CD4-positive, alpha-beta T cell treated with Interleukin-6 for 4 hours (primary cell): ENCODE measurements at regions not wholly inside any gene's neighbourhood (a gene's known extent, or its start where the extent isn't known, plus 50 kb on each side); places are given as distances from the start of the nearest gene placed in this dataset.

ENCODE experiments used
- DNase-seq: peaks from one replicate; pipeline ENCODE4 v3.0.0-alpha.2; 2020; ENCODE audit warnings: mixed read lengths

- DNase-seq = no peak
Observed at GRCh38 chr6:164195278-164195941, 780.9 kb downstream of the QKI start.

GRCh38 chr6:164188861-164189260 lies 774.3 kb downstream of the QKI start:
- no peak for DNase-seq

DNA sequence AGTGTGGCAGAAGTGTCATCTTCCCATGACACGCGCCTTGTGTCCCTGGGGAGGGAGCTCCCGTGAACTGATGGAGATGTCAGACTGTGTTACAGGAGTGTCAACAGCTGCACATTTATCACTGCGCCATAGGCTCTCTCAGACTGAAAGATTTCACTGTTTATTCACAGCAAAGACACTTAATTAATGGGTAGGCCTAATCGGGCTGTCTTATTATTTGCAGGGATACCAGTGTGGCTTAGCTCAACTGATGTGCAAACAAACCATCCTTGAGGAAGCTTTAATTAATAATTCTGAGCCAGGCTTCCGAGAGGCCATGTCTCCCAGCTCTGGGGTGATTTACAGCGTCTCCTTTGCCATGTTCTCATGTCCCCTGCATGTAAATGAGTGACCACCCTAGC lies 771.0 kb downstream of the QKI start:
- no peak for DNase-seq

DNA sequence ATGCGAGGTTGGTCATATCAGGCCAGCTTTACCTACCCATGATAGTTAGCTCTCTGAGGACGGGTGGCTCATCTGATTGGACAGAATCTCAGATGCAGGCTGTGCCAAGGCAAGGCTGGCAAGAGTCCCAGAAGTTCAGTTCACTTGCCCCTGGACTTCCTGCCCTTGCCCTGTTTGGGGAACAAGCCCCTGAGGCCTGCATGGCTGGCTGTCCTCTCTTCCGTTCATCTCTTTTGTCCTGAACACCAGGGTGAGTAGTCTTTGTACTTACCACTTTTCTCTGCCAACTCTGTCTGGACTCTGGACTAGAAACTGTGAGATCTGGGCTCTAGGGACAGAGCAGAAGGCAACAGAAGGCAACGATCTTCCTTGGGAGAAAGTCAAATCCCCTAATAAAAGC lies 769.9 kb downstream of the QKI start:
- no peak for DNase-seq

GRCh38 chr6:164183556-164184123 lies 769.1 kb downstream of the QKI start:
- DNase-seq = no peak

GRCh38 chr6:164178679-164179332 lies 764.3 kb downstream of the QKI start:
- DNase-seq = no peak

- no peak for DNase-seq
Observed at GRCh38 chr6:164169355-164169754, 754.8 kb downstream of the QKI start.

- no peak for DNase-seq
Observed at GRCh38 chr6:164168595-164168994, 754.1 kb downstream of the QKI start.

GRCh38 chr6:164167873-164168405 lies 753.4 kb downstream of the QKI start:
- DNase-seq = no peak

- DNase-seq = no peak
Observed at GRCh38 chr6:164166996-164167395, 752.5 kb downstream of the QKI start.

DNA sequence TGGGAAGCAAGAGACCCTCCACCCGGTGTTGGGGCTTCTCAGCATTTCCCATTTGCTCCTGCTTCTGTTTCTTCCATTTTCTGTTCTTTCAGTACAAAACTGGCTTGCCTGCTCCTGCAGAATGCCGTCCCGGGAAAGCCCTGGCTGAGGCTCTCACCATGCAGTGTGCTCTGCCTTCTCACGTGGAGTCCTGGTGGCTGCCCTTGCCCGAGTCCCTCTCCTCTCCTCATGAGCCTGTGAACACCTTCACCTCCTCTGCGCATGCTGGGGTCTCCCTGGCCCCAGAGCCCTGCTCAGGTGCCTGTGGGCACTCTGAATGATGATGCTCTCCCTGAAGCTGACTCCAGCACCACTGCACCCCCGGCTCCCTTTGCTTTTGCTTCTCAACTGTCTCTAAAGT lies 752.0 kb downstream of the QKI start:
- DNase-seq = no peak

DNA sequence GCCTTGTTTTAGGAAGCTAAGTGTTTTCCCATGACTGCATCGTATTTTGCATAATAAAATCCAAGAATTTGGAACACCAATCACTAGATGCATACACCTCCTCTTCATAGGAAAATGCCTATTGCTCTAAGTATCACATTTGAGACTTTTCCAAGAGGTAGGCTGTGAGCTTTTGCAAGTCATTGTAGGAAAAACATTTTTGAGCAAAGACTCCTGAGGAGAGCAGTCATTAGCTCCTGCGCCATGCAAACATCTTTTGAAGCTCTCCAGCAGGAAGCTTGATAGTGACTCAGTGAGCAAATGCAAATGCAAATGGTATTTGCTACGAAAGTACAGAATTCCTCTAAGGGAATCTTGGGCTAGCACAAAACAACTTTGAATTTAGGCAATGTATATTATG lies 750.4 kb downstream of the QKI start:
- no peak for DNase-seq

DNA sequence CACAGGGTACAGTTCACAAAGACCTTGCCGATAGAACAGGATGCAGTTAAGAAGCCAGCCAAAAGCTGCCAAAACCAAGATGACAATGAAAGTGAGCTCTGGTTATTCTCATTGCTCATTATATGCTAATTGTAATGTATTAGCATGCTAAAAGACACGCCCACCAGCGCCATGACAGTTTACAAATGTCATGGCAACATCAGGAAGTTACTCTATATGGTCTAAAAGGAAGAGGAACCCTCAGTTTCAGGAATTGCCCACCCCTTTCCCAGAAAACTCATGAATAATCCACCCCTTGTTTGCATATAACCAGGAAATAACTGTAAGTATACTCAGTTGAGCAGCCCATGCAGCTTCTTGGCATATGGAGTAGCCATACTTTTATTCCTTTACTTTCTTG lies 748.7 kb downstream of the QKI start:
- DNase-seq = no peak

DNA sequence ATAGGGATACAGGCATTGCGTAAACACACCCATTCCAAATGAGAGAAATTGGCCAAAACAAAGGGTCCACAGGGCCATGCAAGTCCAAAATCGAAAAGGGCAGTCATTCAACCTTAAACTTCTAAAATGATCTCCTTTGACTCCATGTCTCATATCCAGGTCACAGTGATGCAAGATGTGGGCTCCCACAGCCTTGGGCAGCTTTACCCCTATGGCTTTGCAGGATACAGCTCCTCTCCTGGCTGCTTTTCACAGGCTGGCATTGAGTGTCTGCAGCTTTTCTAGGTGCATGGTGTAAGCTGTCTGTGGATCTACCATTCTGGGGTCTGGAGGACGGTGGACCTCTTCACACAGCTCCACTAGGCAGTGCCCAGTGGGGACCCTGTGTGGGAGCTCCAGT lies 744.5 kb downstream of the QKI start:
- DNase-seq = no peak

GRCh38 chr6:164154588-164154987 lies 740.1 kb downstream of the QKI start:
- no peak for DNase-seq

DNA sequence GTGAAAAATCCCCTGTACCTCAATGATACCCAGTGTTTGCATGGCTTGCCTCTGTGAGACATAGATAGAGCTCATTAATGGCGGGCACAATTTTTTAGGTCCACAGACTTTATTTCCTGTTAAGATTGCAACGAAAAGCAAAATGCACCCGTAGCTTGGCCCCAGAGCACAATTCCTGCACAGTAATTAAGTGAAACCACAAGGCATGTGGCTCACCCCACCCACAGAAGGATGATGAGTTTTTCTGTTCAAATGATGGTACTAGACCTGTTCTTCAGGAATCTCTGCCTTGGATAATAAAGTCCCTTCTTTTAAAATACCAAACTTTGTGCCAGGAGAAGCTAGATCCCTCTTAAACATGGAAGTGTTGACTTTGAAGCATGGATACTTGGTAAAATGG lies 738.1 kb downstream of the QKI start:
- no peak for DNase-seq

GRCh38 chr6:164151161-164152120 lies 736.9 kb downstream of the QKI start:
- DNase-seq = no peak

DNA sequence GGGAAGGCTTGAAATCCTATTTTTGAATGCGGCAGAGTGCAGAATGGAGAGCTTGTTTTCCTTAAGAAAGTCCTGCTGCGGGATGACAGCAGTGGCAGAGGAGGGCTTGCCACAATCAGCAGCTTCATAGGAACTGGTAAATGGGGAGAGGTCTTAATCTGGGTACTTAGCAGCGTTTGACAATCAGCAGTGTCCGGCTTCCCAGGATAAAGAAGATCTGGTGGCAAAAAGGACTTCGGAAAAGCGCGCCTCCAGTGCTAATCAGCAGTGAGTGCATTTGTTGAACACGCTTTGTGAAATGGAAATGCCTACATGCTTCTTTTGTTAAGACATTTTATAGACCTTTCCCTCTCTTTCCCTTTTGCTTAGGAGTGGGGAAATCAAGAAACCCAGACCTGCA lies 735.7 kb downstream of the QKI start:
- DNase-seq = no peak

DNA sequence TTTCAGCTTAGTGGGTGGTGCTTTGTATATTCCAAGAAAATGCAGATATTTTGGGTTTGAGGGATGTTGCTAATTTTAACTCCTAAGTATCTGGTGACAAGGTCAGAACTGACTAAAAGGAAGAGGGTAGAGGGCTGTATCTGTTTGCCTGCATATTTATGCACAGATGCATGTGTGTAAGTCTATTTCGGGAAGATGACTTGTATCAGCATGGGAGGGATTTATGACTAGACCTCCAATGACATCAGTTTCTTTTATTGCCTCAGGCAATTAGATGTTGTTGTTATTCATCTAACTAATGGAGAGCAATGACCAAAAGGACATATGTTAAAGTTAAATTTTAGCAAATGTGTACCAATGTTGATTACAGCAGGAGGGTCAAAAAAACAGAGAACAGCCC lies 734.3 kb downstream of the QKI start:
- DNase-seq = no peak

GRCh38 chr6:164144316-164144715 lies 729.8 kb downstream of the QKI start:
- no peak for DNase-seq

GRCh38 chr6:164142322-164142721 lies 727.8 kb downstream of the QKI start:
- no peak for DNase-seq

DNA sequence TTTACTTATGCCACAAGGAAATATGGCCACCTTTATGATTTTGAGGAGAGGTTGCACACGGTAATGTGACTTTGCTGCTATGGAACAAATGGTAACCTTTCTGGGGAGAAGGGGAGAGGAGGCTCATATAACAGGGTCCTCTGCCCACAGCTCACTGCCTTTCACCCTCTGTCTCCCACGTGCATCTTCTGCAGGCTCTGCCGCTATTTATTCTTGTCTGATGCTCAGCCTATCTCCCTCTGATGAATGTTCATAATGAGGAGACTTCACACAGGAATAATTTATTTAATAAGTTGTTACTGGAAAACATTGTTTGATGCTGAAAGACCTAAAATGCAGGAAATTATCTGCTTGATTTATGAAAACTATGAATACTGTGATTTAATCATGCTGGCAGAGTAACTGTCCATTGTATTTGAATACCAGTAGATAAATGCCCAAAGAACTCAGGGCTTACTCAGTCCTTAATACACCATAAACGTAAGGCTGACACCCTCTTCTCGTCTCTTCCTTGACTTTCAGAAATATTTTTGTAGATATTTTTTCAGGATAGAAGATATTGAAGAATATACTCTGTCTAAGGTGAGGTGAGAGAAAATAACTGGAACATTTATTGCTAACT lies 721.1 kb downstream of the QKI start:
- no peak for DNase-seq

DNA sequence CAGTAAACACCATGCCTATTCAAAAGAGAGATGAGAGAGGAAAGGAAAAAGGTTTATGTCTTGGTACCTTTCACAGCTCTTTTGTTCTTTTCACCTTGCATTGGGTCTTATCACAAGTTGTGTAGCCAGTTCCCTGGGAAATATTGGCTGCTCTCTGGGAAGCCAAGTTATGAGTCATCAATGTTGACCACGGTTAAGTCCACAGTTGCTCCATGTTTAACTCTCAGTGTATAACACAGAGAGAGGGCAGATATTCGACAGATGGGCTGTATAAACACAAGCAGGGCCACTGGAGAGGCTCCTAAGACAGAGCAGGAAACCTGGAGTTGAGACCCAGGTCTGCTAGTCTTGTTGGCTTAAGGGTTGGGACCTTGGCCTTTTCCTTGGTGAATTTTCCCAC lies 718.6 kb downstream of the QKI start:
- no peak for DNase-seq
